Upper lobe of right lung (tissue), 1 donor: ENCODE measurements at regions not wholly inside any gene's neighbourhood (a gene's known extent, or its start where the extent isn't known, plus 50 kb on each side); places are given as distances from the start of the nearest gene placed in this dataset.

Source experiments
- ATAC-seq: fragments of 200-7000 bp; cut with Tn5 transposase; one replicate; pipeline ENCODE4 v1.9.1; 2020; ENCODE audit warnings: mild to moderate bottlenecking, moderate library complexity
- DNase-seq: peaks from one replicate; pipeline ENCODE4 v3.0.0-alpha.2; 2020
- H3K27ac ChIP-seq: fragments of 200-600 bp; one replicate; pipeline ENCODE4 v1.8.0; 2022
- H3K27me3 ChIP-seq: fragments of 200-600 bp; one replicate; pipeline ENCODE4 v1.8.0; 2022; ENCODE audit warnings: mild to moderate bottlenecking
- H3K36me3 ChIP-seq: fragments of 200-600 bp; one replicate; pipeline ENCODE4 v1.8.0; 2022
- H3K4me1 ChIP-seq: fragments of 200-600 bp; one replicate; pipeline ENCODE4 v1.8.0; 2022
- H3K4me3 ChIP-seq: fragments of 200-600 bp; one replicate; pipeline ENCODE4 v1.8.0; 2022; ENCODE audit warnings: mild to moderate bottlenecking
- H3K9me3 ChIP-seq: fragments of 200-600 bp; one replicate; pipeline ENCODE4 v1.8.0; 2022
- intact Hi-C: fragments of 100-400 bp; cut with DNase I; formaldehyde crosslinking; loops from one replicate; pipeline ENCODE4 v1.11.0; 2022
- TF ChIP-seq, protein P1 (sequence below): fragments of 200-600 bp; IDR thresholded peaks from one replicate; pipeline ENCODE4 v1.8.0; 2022; ENCODE audit warnings: antibody characterized with exemption
- donor health status: DM: no; HTN: yes; CAD: no; lungs with severe emphysema.

DNA sequence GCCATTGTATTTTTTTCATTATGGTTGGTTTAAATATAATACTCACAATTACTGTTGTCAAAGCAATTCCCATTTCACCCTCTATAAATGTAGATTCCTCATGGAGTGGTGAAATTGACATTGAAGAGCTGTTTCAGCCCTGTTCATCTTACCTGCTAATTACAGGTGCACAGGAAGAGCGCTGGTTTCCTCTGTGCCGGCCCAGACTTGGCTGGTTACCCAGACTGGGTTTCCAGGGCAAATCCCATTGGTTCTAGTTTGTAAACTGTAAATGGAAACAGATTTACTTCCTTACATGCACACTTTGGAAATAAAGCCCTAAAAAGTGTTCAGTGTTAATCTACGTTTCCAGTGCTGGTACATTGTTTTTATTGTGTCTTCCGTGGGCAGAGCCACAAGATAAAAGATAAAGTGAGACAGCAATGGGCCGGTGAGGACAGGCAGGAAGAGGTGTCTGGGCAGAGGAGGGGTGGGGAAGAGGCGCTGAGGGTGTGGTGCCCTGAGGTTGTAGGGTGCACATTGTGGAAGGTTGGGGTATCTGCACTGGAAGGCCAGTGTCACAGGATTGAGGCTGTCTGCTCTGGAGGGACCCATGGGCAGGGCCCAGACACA is 71.6 kb upstream of the ZPBP start:
- DNase-seq = no peak
- no peaks in the 10 kb centered on the region for H3K27me3 ChIP-seq
- H3K36me3 ChIP-seq = no peaks in the 10 kb centered on the region
- ATAC-seq = peak; percentile 21
- intact Hi-C loops = no loop called here
- no peaks in the 10 kb centered on the region for H3K4me1 ChIP-seq
- no peak overlapping the region for H3K27ac ChIP-seq
- H3K4me3 ChIP-seq = no peak overlapping the region
- H3K9me3 ChIP-seq = no peaks in the 10 kb centered on the region
- TF ChIP-seq, protein P1, sequence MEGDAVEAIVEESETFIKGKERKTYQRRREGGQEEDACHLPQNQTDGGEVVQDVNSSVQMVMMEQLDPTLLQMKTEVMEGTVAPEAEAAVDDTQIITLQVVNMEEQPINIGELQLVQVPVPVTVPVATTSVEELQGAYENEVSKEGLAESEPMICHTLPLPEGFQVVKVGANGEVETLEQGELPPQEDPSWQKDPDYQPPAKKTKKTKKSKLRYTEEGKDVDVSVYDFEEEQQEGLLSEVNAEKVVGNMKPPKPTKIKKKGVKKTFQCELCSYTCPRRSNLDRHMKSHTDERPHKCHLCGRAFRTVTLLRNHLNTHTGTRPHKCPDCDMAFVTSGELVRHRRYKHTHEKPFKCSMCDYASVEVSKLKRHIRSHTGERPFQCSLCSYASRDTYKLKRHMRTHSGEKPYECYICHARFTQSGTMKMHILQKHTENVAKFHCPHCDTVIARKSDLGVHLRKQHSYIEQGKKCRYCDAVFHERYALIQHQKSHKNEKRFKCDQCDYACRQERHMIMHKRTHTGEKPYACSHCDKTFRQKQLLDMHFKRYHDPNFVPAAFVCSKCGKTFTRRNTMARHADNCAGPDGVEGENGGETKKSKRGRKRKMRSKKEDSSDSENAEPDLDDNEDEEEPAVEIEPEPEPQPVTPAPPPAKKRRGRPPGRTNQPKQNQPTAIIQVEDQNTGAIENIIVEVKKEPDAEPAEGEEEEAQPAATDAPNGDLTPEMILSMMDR = no peak

GRCh38 chr7:50160206-50160605 is 67.2 kb upstream of the ZPBP start:
- Histone ChIP-seq H3K27ac (no peak overlapping the region), H3K9me3 (no peaks in the 10 kb centered on the region), H3K4me3 (no peak overlapping the region), H3K36me3 (no peaks in the 10 kb centered on the region), H3K27me3 (no peaks in the 10 kb centered on the region), H3K4me1 (no peaks in the 10 kb centered on the region)
- ATAC-seq = no peak
- intact Hi-C loops = no loop called here
- no peak for DNase-seq
- TF ChIP-seq, protein P1 = no peak

- intact Hi-C loops = no loop called here
- H3K36me3 ChIP-seq = no peaks in the 10 kb centered on the region
- H3K4me1 ChIP-seq = no peaks in the 10 kb centered on the region
- ATAC-seq (no peak), DNase-seq (no peak)
- no peaks in the 10 kb centered on the region for H3K27me3 ChIP-seq
- no peak overlapping the region for H3K4me3 ChIP-seq
- H3K27ac ChIP-seq = no peak overlapping the region
- TF ChIP-seq, protein P1 = no peak
- H3K9me3 ChIP-seq = no peaks in the 10 kb centered on the region
Measured at GRCh38 chr7:50159154-50159553, 66.1 kb upstream of the ZPBP start.

- Histone ChIP-seq H3K27ac (no peak overlapping the region), H3K4me1 (no peaks in the 10 kb centered on the region), H3K9me3 (no peaks in the 10 kb centered on the region), H3K4me3 (no peak overlapping the region), H3K36me3 (no peaks in the 10 kb centered on the region), H3K27me3 (no peaks in the 10 kb centered on the region)
- TF ChIP-seq, protein P1 = no peak
- no peak for ATAC-seq
- no peak for DNase-seq
- intact Hi-C loops = no loop called here
Measured at GRCh38 chr7:50156706-50157105, 63.7 kb upstream of the ZPBP start.

DNA sequence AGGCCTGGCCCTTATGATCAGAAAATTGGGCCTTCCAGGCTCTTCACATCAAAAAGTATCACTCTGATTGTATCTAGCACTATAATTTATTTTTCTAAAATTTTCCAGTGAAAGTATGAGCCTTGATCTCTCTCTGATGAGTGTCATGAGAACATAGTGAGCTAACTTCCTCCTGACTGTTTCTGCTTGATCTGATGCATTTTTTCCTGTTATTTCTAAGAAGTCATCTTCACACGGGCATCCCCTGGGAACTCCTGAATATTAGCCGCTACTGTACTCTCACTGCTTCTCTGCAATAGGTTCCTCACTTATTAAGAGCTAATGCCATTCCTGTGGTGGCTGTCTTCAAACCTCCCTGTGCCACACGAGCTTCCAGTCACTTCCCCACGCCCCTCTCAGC is 63.1 kb upstream of the ZPBP start:
- DNase-seq (no peak), ATAC-seq (no peak)
- Histone ChIP-seq H3K4me1 (no peaks in the 10 kb centered on the region), H3K4me3 (no peak overlapping the region), H3K27ac (no peak overlapping the region), H3K27me3 (no peaks in the 10 kb centered on the region), H3K36me3 (no peaks in the 10 kb centered on the region), H3K9me3 (no peaks in the 10 kb centered on the region)
- intact Hi-C loops = no loop called here
- TF ChIP-seq, protein P1 = no peak

GRCh38 chr7:50155755-50156154 is 62.7 kb upstream of the ZPBP start:
- Histone ChIP-seq H3K4me1 (no peaks in the 10 kb centered on the region), H3K27me3 (no peaks in the 10 kb centered on the region), H3K27ac (no peak overlapping the region), H3K4me3 (no peak overlapping the region), H3K9me3 (no peaks in the 10 kb centered on the region), H3K36me3 (no peaks in the 10 kb centered on the region)
- DNase-seq = no peak
- TF ChIP-seq, protein P1 = no peak
- intact Hi-C loops = no loop called here
- ATAC-seq = no peak
